GM12878 (cell line): ENCODE measurements at regions not wholly inside any gene's neighbourhood (a gene's known extent, or its start where the extent isn't known, plus 50 kb on each side); places are given as distances from the start of the nearest gene placed in this dataset.

Source experiments
- ATAC-seq: fragments of 200-7000 bp; cut with Tn5 transposase; 3 replicates; pipeline ENCODE4 v1.9.1; 2020; ENCODE audit warnings: mild to moderate bottlenecking, moderate library complexity
- BruUV-seq: library from RNA; stranded (reverse); fragments of 400-500 nt; replicated peaks from 2 replicates; lab custom pipeline; 2021; lab: Mats Ljungman, UMichigan
- CTCF ChIA-PET: fragments of 300-600 bp; sonication (Branson Sonifier 250); formaldehyde crosslinking; extraction: SDS; loops from one replicate; lab custom pipeline; 2021; ENCODE audit warnings: inconsistent platforms; lab: Yijun Ruan, JAX
- POLR2A ChIA-PET: fragments of 350-600 bp; formaldehyde crosslinking; extraction: SDS; loops from one replicate; lab custom pipeline; 2021; ENCODE audit warnings: inconsistent platforms; lab: Charles Lee
- RAD21 ChIA-PET: fragments of 300-600 bp; sonication (Branson Sonifier 250); formaldehyde crosslinking; loops from one replicate; lab custom pipeline; 2023; ENCODE audit warnings: antibody characterized with exemption; ENCODE audit not compliant: unreplicated experiment; lab: Charles Lee
- SMC1A ChIA-PET: fragments of 300-600 bp; sonication (Branson Sonifier 250); formaldehyde crosslinking; loops from one replicate; lab custom pipeline; 2023; ENCODE audit not compliant: unreplicated experiment, uncharacterized antibody; lab: Charles Lee
- DNase-seq: peaks from one replicate; pipeline ENCODE4 v3.0.0-alpha.2; 2011; ENCODE audit warnings: low read depth, low spot score
- FAIRE-seq: peaks from 3 replicates; lab custom pipeline; 2011; peaks lifted over from hg19 to GRCh38; lab: Jason Lieb, UNC
- H2AFZ ChIP-seq: 2 replicates; pipeline ENCODE4 v1.6.0; 2011; ENCODE audit warnings: low read depth, low read length, control low read depth; ENCODE audit not compliant: control insufficient read depth
- H3K27ac ChIP-seq: 2 replicates; pipeline ENCODE4 v1.5.1; 2011; ENCODE audit warnings: control low read depth; ENCODE audit not compliant: control insufficient read depth, insufficient read depth
- H3K27me3 ChIP-seq, 2 experiments: replicated peaks in 1 of 2; 2 replicates each; pipeline versions ENCODE4 v1.6.0 to v1.6.1; 2011; ENCODE audit warnings: low read length in 1 of 2; ENCODE audit not compliant: control insufficient read depth in 2 of 2, insufficient read depth in 2 of 2
- H3K36me3 ChIP-seq, 2 experiments: 2 replicates each; pipeline ENCODE4 v1.5.1; 2011; ENCODE audit warnings: low read length in 1 of 2; ENCODE audit not compliant: control insufficient read depth in 2 of 2, insufficient read depth in 2 of 2
- H3K4me1 ChIP-seq: 2 replicates; pipeline ENCODE4 v1.6.1; 2011; ENCODE audit warnings: mild to moderate bottlenecking, low read length, moderate library complexity, mixed read lengths; ENCODE audit not compliant: control insufficient read depth, insufficient read depth
- H3K4me2 ChIP-seq: 2 replicates; pipeline ENCODE4 v1.6.0; 2011; ENCODE audit warnings: control low read depth; ENCODE audit not compliant: control insufficient read depth, insufficient read depth
- H3K4me3 ChIP-seq: fragments of 200-600 bp; sonication (generic); 2 replicates; pipeline ENCODE4 v1.5.1; 2016
- H3K79me2 ChIP-seq: 2 replicates; pipeline ENCODE4 v1.6.0; 2011; ENCODE audit warnings: low read length; ENCODE audit not compliant: control insufficient read depth, insufficient read depth
- H3K9ac ChIP-seq: 2 replicates; pipeline ENCODE4 v1.8.0; 2011; ENCODE audit warnings: low read length, control low read depth, mixed read lengths; ENCODE audit not compliant: control insufficient read depth, insufficient read depth
- H3K9me3 ChIP-seq: replicated peaks from 3 replicates; pipeline ENCODE4 v1.5.1; 2011; ENCODE audit warnings: mild to moderate bottlenecking, low read length; ENCODE audit not compliant: control insufficient read depth, insufficient read depth
- H4K20me1 ChIP-seq: 2 replicates; pipeline ENCODE4 v1.6.0; 2011; ENCODE audit not compliant: control insufficient read depth, insufficient read depth
- ASH2L ChIP-seq: fragments of 300-600, 200-600 bp; sonication (generic); IDR thresholded peaks from 2 replicates; pipeline ENCODE4 v1.6.1; 2017; ENCODE audit warnings: low read depth, mild to moderate bottlenecking, borderline replicate concordance
- ELK1 ChIP-seq: IDR thresholded peaks from 2 replicates; pipeline ENCODE4 v1.6.1; 2012; ENCODE audit warnings: low read depth, low read length, improper control_type of control experiment
- HSF1 ChIP-seq: fragments of 150-350 bp; IDR thresholded peaks from 2 replicates; pipeline ENCODE4 v1.6.1; 2014; ENCODE audit warnings: mild to moderate bottlenecking, low read depth, low read length
- LARP7 ChIP-seq: fragments of 450-650 bp; IDR thresholded peaks from 2 replicates; pipeline ENCODE4 v1.6.1; 2017; ENCODE audit warnings: mild to moderate bottlenecking
- NR2C2 ChIP-seq: IDR thresholded peaks from 2 replicates; pipeline ENCODE4 v1.6.1; 2011; ENCODE audit warnings: borderline replicate concordance, low read depth; ENCODE audit not compliant: control insufficient read depth, insufficient read length
- PKNOX1 ChIP-seq: fragments of 450-650 bp; IDR thresholded peaks from 2 replicates; pipeline ENCODE4 v1.6.1; 2016; ENCODE audit warnings: mild to moderate bottlenecking
- TCF12 ChIP-seq: IDR thresholded peaks from 2 replicates; pipeline ENCODE4 v1.6.1; 2011; ENCODE audit warnings: low read depth, mild to moderate bottlenecking, low read length
- WGBS: methylation state at CpG from one replicate; pipeline ENCODE4 v1.1.6; 2016; ENCODE audit warnings: low lambda C conversion rate; ENCODE audit not compliant: insufficient replicate concordance, insufficient coverage; ENCODE audit errors: missing lambda C conversion rate; 5-methylcytosine and 5-hydroxymethylcytosine counted together
- in situ Hi-C: fragments of 300-500 bp; cut with MboI; formaldehyde crosslinking; loops from 9 replicates; pipeline ENCODE4 v1.14.3; 2018; ENCODE audit warnings: mixed read lengths
- intact Hi-C: fragments of 100-400 bp; cut with micrococcal nuclease; formaldehyde crosslinking; loops from one replicate; pipeline ENCODE4 v1.14.2; 2022; ENCODE audit not compliant: unreplicated experiment

GRCh38 chr11:41868606-41869005, 409.2 kb upstream of the LRRC4C start:
- ChIA-PET POLR2A (interaction anchor here (0.6 kb wide), 1 partner anchor 88 kb away, joined by 3 read pairs; no protein-coding TSS in a partner anchor), CTCF (interaction anchor here (0.6 to 0.7 kb wide), 2 partner anchors 9 to 16 kb away, joined by 3 read pairs; no protein-coding TSS in a partner anchor), SMC1A (interaction anchor here (1.1 to 1.7 kb wide), 3 partner anchors 8 to 29 kb away, joined by 3 to 4 read pairs (median 4); no protein-coding TSS in a partner anchor), RAD21 (no interaction called here)
- in situ Hi-C loops (no loop called here), intact Hi-C loops (no loop called here)
- H4K20me1 ChIP-seq = no peaks in the 10 kb centered on the region
- H3K9me3 ChIP-seq = no peaks in the 10 kb centered on the region
- H3K27me3 ChIP-seq = no peaks in the 10 kb centered on the region
- no peak for DNase-seq
- H3K4me3 ChIP-seq = no peak overlapping the region
- no peak overlapping the region for H3K9ac ChIP-seq
- no peaks in the 10 kb centered on the region for H3K79me2 ChIP-seq
- BruUV-seq = no TSS peak
- no peak overlapping the region for H2AFZ ChIP-seq
- H3K36me3 ChIP-seq = no peaks in the 10 kb centered on the region
- no peaks in the 10 kb centered on the region for H3K4me1 ChIP-seq
- no peak overlapping the region for H3K27ac ChIP-seq
- no peak for ATAC-seq
- no peak for TF ChIP-seq PKNOX1
- TF ChIP-seq LARP7 = no peak
- no peak for TF ChIP-seq HSF1
- no peak for TF ChIP-seq ELK1
- no peak for TF ChIP-seq TCF12
- TF ChIP-seq ASH2L = no peak
- no peak for TF ChIP-seq NR2C2
- FAIRE-seq = no peak
- WGBS = 27% methylated on average over 4 of the region's 4 CpGs
- no peak overlapping the region for H3K4me2 ChIP-seq
